Epithelial cell of proximal tubule (primary cell): ENCODE measurements at regions not wholly inside any gene's neighbourhood (a gene's known extent, or its start where the extent isn't known, plus 50 kb on each side); places are given as distances from the start of the nearest gene placed in this dataset.
"Not testable (repeated sequence)": the region's sequence is repeated elsewhere in the genome, so short reads cannot be mapped to it uniquely, and the experiment has no call there.

Experiments
- DNase-seq: peaks from one replicate; pipeline ENCODE4 v3.0.0-alpha.2; 2011; ENCODE audit warnings: low read depth
- H3K4me3 ChIP-seq: 2 replicates; pipeline ENCODE4 v1.5.1; 2011; ENCODE audit warnings: low read depth, mild to moderate bottlenecking, low read length
- TF ChIP-seq, protein P1 (sequence below): conservative IDR thresholded peaks from 2 replicates; pipeline ENCODE4 v1.5.1; 2012; ENCODE audit warnings: low read depth, mild to moderate bottlenecking, low read length

DNA sequence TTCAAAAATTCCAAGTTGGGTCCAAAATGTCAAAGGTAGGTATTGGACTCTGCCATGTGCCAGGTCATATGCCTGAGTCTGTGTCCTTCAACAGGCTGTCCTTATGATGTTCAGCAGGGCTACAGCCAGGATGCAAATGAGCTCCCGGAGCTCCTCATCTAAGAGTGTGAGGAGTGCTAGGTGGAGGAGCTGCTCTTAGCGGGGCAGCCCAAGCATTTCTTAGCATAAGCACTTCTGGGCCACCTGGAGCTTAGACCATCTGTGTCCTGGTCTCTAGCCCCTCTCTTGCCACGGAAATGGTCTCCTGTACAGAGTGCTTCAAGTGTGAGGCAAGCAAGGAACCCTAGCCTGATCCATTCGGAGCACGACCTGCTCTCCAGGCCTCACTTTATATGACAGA is 64.6 kb upstream of the PRR23C start:
- no peak overlapping the region for H3K4me3 ChIP-seq
- DNase-seq, result no peak
- TF ChIP-seq, protein P1, sequence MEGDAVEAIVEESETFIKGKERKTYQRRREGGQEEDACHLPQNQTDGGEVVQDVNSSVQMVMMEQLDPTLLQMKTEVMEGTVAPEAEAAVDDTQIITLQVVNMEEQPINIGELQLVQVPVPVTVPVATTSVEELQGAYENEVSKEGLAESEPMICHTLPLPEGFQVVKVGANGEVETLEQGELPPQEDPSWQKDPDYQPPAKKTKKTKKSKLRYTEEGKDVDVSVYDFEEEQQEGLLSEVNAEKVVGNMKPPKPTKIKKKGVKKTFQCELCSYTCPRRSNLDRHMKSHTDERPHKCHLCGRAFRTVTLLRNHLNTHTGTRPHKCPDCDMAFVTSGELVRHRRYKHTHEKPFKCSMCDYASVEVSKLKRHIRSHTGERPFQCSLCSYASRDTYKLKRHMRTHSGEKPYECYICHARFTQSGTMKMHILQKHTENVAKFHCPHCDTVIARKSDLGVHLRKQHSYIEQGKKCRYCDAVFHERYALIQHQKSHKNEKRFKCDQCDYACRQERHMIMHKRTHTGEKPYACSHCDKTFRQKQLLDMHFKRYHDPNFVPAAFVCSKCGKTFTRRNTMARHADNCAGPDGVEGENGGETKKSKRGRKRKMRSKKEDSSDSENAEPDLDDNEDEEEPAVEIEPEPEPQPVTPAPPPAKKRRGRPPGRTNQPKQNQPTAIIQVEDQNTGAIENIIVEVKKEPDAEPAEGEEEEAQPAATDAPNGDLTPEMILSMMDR, result no peak

DNA sequence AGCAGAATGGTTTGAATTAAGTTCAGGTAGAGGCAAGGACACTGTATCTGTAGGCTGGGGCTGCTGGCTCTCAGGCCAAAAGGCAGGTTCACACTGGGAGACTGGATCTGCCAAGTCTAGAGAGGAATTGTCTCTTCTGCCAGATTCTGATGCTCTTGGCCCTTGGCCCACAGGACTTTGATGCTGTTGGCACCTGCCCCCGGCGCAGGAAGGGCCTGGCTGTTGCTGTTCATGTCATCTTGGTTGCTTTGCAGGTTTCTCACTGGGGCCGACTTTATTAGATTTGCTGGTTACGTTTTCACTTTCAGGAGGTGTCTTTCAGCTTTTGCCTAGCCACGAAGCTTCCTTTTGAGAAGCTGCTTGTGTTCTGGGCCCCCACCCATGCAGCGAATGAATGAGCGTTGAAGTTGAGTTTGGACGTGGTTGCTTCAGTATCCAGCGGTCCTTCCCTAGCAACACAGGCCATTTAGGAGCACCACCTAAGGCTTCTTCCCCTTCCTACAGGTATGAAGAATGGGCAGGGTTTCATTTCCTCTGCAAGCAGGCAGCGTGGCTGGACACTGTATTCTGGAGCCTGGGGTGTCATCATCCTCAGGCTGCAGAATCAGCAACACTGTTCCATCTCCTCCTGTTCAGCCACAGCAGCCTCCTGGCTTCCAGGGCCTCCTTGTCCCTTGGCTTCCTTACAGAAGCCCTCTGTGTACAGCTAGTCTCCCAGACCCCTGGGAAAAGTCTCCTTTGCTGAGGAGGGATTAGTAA is 65.6 kb upstream of the PRR23C start:
- DNase-seq, result no peak
- TF ChIP-seq, protein P1, result no peak
- no peak overlapping the region for H3K4me3 ChIP-seq

DNA sequence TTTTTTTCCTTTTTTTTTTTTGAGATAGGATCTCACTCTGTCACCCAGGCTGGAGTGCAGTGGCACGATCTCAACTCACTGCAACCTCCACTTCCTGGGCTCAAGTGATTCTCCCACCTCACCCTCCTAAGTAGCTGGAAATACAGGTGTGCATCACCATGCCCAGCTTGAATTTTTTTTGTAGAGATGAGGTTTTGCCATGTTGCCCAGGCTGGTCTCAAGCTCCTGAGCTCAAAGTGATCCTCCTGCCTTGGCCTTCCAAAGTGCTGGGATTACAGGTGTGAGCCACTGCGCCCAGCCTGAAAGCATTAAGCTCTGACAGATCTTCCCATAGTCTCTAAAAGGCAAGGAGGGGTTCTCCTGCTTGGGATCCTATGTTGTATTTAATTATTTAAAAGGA is 66.2 kb upstream of the PRR23C start:
- H3K4me3 ChIP-seq, DNase-seq: not testable (repeated sequence)

- TF ChIP-seq, protein P1, result peak; percentile 90
- no peak overlapping the region for H3K4me3 ChIP-seq
- no peak for DNase-seq
Observed at GRCh38 chr3:139111392-139112229, 66.9 kb upstream of the PRR23C start.

GRCh38 chr3:139112230-139112558 is 67.5 kb upstream of the PRR23C start:
- TF ChIP-seq, protein P1, result no peak

GRCh38 chr3:139113231-139113992 is 68.7 kb upstream of the PRR23C start:
- no peak overlapping the region for H3K4me3 ChIP-seq
- TF ChIP-seq, protein P1, result no peak
- DNase-seq, result no peak

More at GRCh38 chr3:139112230-139112558, 67.5 kb upstream of the PRR23C start:
- DNase-seq, result no peak
- H3K4me3 ChIP-seq, result no peak overlapping the region

GRCh38 chr3:139113993-139114375 is 69.3 kb upstream of the PRR23C start:
- TF ChIP-seq, protein P1, result no peak
- no peak overlapping the region for H3K4me3 ChIP-seq
- no peak for DNase-seq

- not testable (repeated sequence) for H3K4me3 ChIP-seq
Observed at GRCh38 chr3:139116631-139117030, 71.9 kb upstream of the PRR23C start.

More at GRCh38 chr3:139116631-139117030, 71.9 kb upstream of the PRR23C start:
- not testable (repeated sequence) for DNase-seq
